HEK293 (cell line): ENCODE measurements at regions not wholly inside any gene's neighbourhood (a gene's known extent, or its start where the extent isn't known, plus 50 kb on each side); places are given as distances from the start of the nearest gene placed in this dataset.

Experiments used
- CTCF ChIA-PET: fragments of 350-600 bp; formaldehyde crosslinking; extraction: SDS; loops from one replicate; lab custom pipeline; 2021; ENCODE audit warnings: antibody characterized with exemption; lab: Yijun Ruan, JAX
- POLR2A ChIA-PET: fragments of 300-600 bp; formaldehyde crosslinking; extraction: SDS; loops from one replicate; lab custom pipeline; 2020; ENCODE audit warnings: antibody characterized with exemption, inconsistent platforms; lab: Yijun Ruan, JAX
- H3K27ac ChIP-seq: fragments of 200-500 bp; sonication (Bioruptor generic); 2 replicates; pipeline ENCODE4 v1.5.1; 2014; ENCODE audit warnings: low read depth, low read length, control low read depth, inconsistent platforms; ENCODE audit errors: extremely low read depth
- H3K36me3 ChIP-seq, 2 experiments: fragments of 200-500 bp in 1 of 2; sonication (Bioruptor generic) in 1 of 2; 1 replicate in 1 of 2; 2 replicates in 1 of 2; pipeline ENCODE4 v1.5.1; 2014 to 2017; ENCODE audit warnings: inconsistent platforms in 2 of 2, low read length in 2 of 2; ENCODE audit not compliant: control insufficient read depth in 2 of 2, insufficient read depth in 1 of 2
- H3K4me1 ChIP-seq: fragments of 200-500 bp; sonication (Bioruptor generic); 2 replicates; pipeline ENCODE4 v1.5.1; 2014; ENCODE audit warnings: mild to moderate bottlenecking, low read length, inconsistent platforms; ENCODE audit not compliant: control insufficient read depth, insufficient read depth
- H3K4me3 ChIP-seq: 2 replicates; pipeline ENCODE4 v1.5.1; 2011; ENCODE audit warnings: low read depth, mild to moderate bottlenecking, control low read depth, low read length, moderate library complexity
- H3K9me3 ChIP-seq: fragments of 200-500 bp; sonication (Bioruptor generic); 2 replicates; pipeline ENCODE4 v1.5.1; 2014; ENCODE audit warnings: low read depth, low read length, inconsistent platforms; ENCODE audit not compliant: control insufficient read depth, insufficient read depth
- EGR2 ChIP-seq: fragments of 450-650 bp; formaldehyde crosslinking; IDR thresholded peaks from 2 replicates; pipeline ENCODE4 v1.5.1; 2016; ENCODE audit warnings: low read depth, missing biosample characterization, missing genetic modification characterization
- PRDM4 ChIP-seq: fragments of 450-650 bp; formaldehyde crosslinking; IDR thresholded peaks from 2 replicates; pipeline ENCODE4 v1.5.1; 2017; ENCODE audit warnings: missing biosample characterization, missing genetic modification characterization
- SP7 ChIP-seq: fragments of 450-650 bp; formaldehyde crosslinking; IDR thresholded peaks from 2 replicates; pipeline ENCODE4 v1.5.1; 2016; ENCODE audit warnings: missing biosample characterization, missing genetic modification characterization
- YY2 ChIP-seq: fragments of 450-650 bp; formaldehyde crosslinking; IDR thresholded peaks from 2 replicates; pipeline ENCODE4 v1.5.1; 2016; ENCODE audit warnings: missing biosample characterization, missing genetic modification characterization
- ZBTB10 ChIP-seq: fragments of 450-650 bp; formaldehyde crosslinking; IDR thresholded peaks from 2 replicates; pipeline ENCODE4 v1.5.1; 2016; ENCODE audit warnings: missing biosample characterization, missing genetic modification characterization
- ZBTB21 ChIP-seq: fragments of 450-650 bp; formaldehyde crosslinking; IDR thresholded peaks from 2 replicates; pipeline ENCODE4 v1.5.1; 2017; ENCODE audit warnings: missing biosample characterization, missing genetic modification characterization
- ZNF148 ChIP-seq: fragments of 450-650 bp; formaldehyde crosslinking; IDR thresholded peaks from 2 replicates; pipeline ENCODE4 v1.5.0; 2017; ENCODE audit warnings: missing biosample characterization, missing genetic modification characterization, borderline replicate concordance
- ZNF174 ChIP-seq: fragments of 450-650 bp; formaldehyde crosslinking; IDR thresholded peaks from 2 replicates; pipeline ENCODE4 v1.5.0; 2017; ENCODE audit warnings: missing biosample characterization, mild to moderate bottlenecking, missing genetic modification characterization
- ZNF184 ChIP-seq: fragments of 450-650 bp; IDR thresholded peaks from 2 replicates; pipeline ENCODE4 v1.5.1; 2018; ENCODE audit warnings: missing biosample characterization, mild to moderate bottlenecking, missing genetic modification characterization
- ZNF19 ChIP-seq: fragments of 450-650 bp; formaldehyde crosslinking; IDR thresholded peaks from 2 replicates; pipeline ENCODE4; 2016; ENCODE audit warnings: missing biosample characterization, missing genetic modification characterization, low read depth
- ZNF23 ChIP-seq: fragments of 450-650 bp; formaldehyde crosslinking; IDR thresholded peaks from 2 replicates; pipeline ENCODE4 v1.5.1; 2016; ENCODE audit warnings: missing biosample characterization, missing genetic modification characterization, borderline replicate concordance
- ZNF26 ChIP-seq: fragments of 450-650 bp; formaldehyde crosslinking; IDR thresholded peaks from 2 replicates; pipeline ENCODE4 v1.5.1; 2016; ENCODE audit warnings: missing biosample characterization, missing genetic modification characterization
- ZNF416 ChIP-seq: fragments of 450-650 bp; formaldehyde crosslinking; IDR thresholded peaks from 2 replicates; pipeline ENCODE4 v1.5.1; 2016; ENCODE audit warnings: missing biosample characterization, missing genetic modification characterization
- ZNF501 ChIP-seq: fragments of 450-650 bp; formaldehyde crosslinking; IDR thresholded peaks from 2 replicates; pipeline ENCODE4 v1.5.1; 2016; ENCODE audit warnings: missing biosample characterization, missing genetic modification characterization
- ZNF510 ChIP-seq: fragments of 450-650 bp; formaldehyde crosslinking; IDR thresholded peaks from 2 replicates; pipeline ENCODE4 v1.5.1; 2018; ENCODE audit warnings: mild to moderate bottlenecking, missing genetic modification characterization, missing biosample characterization; ENCODE audit not compliant: insufficient replicate concordance
- ZNF549 ChIP-seq: fragments of 450-650 bp; IDR thresholded peaks from 2 replicates; pipeline ENCODE4 v1.5.1; 2018; ENCODE audit warnings: missing biosample characterization, missing genetic modification characterization, mild to moderate bottlenecking, inconsistent platforms, moderate library complexity
- ZNF571 ChIP-seq: fragments of 450-650 bp; formaldehyde crosslinking; IDR thresholded peaks from 2 replicates; pipeline ENCODE4 v1.5.0; 2017; ENCODE audit warnings: missing biosample characterization, missing genetic modification characterization
- ZNF600 ChIP-seq: fragments of 450-650 bp; formaldehyde crosslinking; IDR thresholded peaks from 2 replicates; pipeline ENCODE4 v1.5.1; 2016; ENCODE audit warnings: missing biosample characterization, missing genetic modification characterization
- ZNF658 ChIP-seq: fragments of 450-650 bp; formaldehyde crosslinking; IDR thresholded peaks from 2 replicates; pipeline ENCODE4; 2016; ENCODE audit warnings: missing biosample characterization, missing genetic modification characterization
- ZNF777 ChIP-seq: fragments of 450-650 bp; formaldehyde crosslinking; IDR thresholded peaks from 2 replicates; pipeline ENCODE4 v1.5.1; 2017; ENCODE audit warnings: missing biosample characterization, missing genetic modification characterization, borderline replicate concordance
- ZNF837 ChIP-seq: fragments of 450-650 bp; formaldehyde crosslinking; IDR thresholded peaks from 2 replicates; pipeline ENCODE4 v1.5.1; 2016; ENCODE audit warnings: missing biosample characterization, missing genetic modification characterization
- ZSCAN16 ChIP-seq: fragments of 450-650 bp; formaldehyde crosslinking; IDR thresholded peaks from 2 replicates; pipeline ENCODE4 v1.5.1; 2016; ENCODE audit warnings: missing biosample characterization, missing genetic modification characterization

GRCh38 chr6:156167016-156167624, 610.1 kb upstream of the ARID1B start:
- no peaks in the 10 kb centered on the region for H3K36me3 ChIP-seq
- H3K4me1 ChIP-seq = no peaks in the 10 kb centered on the region
- POLR2A ChIA-PET = no interaction called here
- no peaks in the 10 kb centered on the region for H3K9me3 ChIP-seq
- H3K27ac ChIP-seq = no peak overlapping the region
- H3K4me3 ChIP-seq = no peak overlapping the region
- no peak for TF ChIP-seq ZNF184
- TF ChIP-seq, all 188 proteins: peak for 0
- CTCF ChIA-PET = interaction anchor here (0.7 kb wide), 1 partner anchor 46 kb away, joined by 3 read pairs; no protein-coding TSS in a partner anchor

- ChIA-PET CTCF (no interaction called here), POLR2A (no interaction called here)
- Histone ChIP-seq H3K4me1 (no peaks in the 10 kb centered on the region), H3K36me3 (no peaks in the 10 kb centered on the region), H3K9me3 (no peaks in the 10 kb centered on the region), H3K27ac (no peak overlapping the region), H3K4me3 (no peak overlapping the region)
- TF ChIP-seq ZBTB21 (tag by site-specific recombination) (no peak), ZNF777 (tag by site-specific recombination) (no peak), ZNF600 (tag by site-specific recombination) (no peak), ZNF549 (tag by site-specific recombination) (no peak), ZNF571 (tag by site-specific recombination) (no peak), ZNF174 (tag by site-specific recombination) (no peak), YY2 (tag by site-specific recombination) (no peak), ZNF658 (tag by site-specific recombination) (no peak), PRDM4 (tag by site-specific recombination) (no peak), ZNF184 (no peak), ZNF510 (no peak), SP7 (tag by site-specific recombination) (no peak), ZNF501 (tag by site-specific recombination) (no peak), ZBTB10 (tag by site-specific recombination) (no peak), EGR2 (tag by site-specific recombination) (no peak)
These were observed 611.1 kb upstream of the ARID1B start for GRCh38 chr6:156166093-156166492.

- Histone ChIP-seq H3K36me3 (no peaks in the 10 kb centered on the region), H3K4me3 (no peak overlapping the region), H3K9me3 (no peaks in the 10 kb centered on the region), H3K4me1 (no peaks in the 10 kb centered on the region), H3K27ac (no peak overlapping the region)
- ChIA-PET POLR2A (no interaction called here), CTCF (no interaction called here)
- TF ChIP-seq ZNF19 (tag by site-specific recombination) = no peak
- TF ChIP-seq ZNF837 (tag by site-specific recombination) = no peak
- no peak for TF ChIP-seq ZSCAN16 (tag by site-specific recombination)
- no peak for TF ChIP-seq ZNF148 (tag by site-specific recombination)
- no peak for TF ChIP-seq ZNF777 (tag by site-specific recombination)
- no peak for TF ChIP-seq ZNF26 (tag by site-specific recombination)
- TF ChIP-seq ZNF23 = no peak
- no peak for TF ChIP-seq ZNF416 (tag by site-specific recombination)
These were observed 612.3 kb upstream of the ARID1B start for GRCh38 chr6:156164701-156165452.
